Loucy (cell line): ENCODE measurements at regions not wholly inside any gene's neighbourhood (a gene's known extent, or its start where the extent isn't known, plus 50 kb on each side); places are given as distances from the start of the nearest gene placed in this dataset.

Source experiments
- H2AFZ ChIP-seq: fragments of 200-600 bp; sonication (generic); 2 replicates; pipeline ENCODE4 v1.6.0; 2016; ENCODE audit warnings: antibody characterized with exemption, mild to moderate bottlenecking, low read length, moderate library complexity
- H3F3A ChIP-seq: fragments of 200-600 bp; 2 replicates; pipeline ENCODE4 v1.6.0; 2016; ENCODE audit warnings: antibody characterized with exemption, low read depth, mild to moderate bottlenecking
- H3K27me3 ChIP-seq: fragments of 200-600 bp; sonication (generic); 2 replicates; pipeline ENCODE4 v1.6.1; 2014; ENCODE audit warnings: low read length, mild to moderate bottlenecking; ENCODE audit not compliant: insufficient read depth, poor library complexity, severe bottlenecking
- H3K36me3 ChIP-seq: fragments of 200-600 bp; sonication (generic); 2 replicates; pipeline ENCODE4 v1.6.1; 2016; ENCODE audit warnings: low read length; ENCODE audit not compliant: insufficient read depth
- H3K4me1 ChIP-seq: fragments of 200-600 bp; sonication (generic); 2 replicates; pipeline ENCODE4 v1.5.1; 2014; ENCODE audit warnings: low read length, mild to moderate bottlenecking; ENCODE audit not compliant: insufficient read depth, poor library complexity, severe bottlenecking
- H3K4me2 ChIP-seq: fragments of 200-600 bp; sonication (generic); 2 replicates; pipeline ENCODE4 v1.6.0; 2014; ENCODE audit warnings: antibody characterized with exemption, low read length, low read depth, mild to moderate bottlenecking; ENCODE audit not compliant: poor library complexity, severe bottlenecking
- H3K4me3 ChIP-seq: fragments of 200-600 bp; sonication (generic); 2 replicates; pipeline ENCODE4 v1.5.1; 2014; ENCODE audit warnings: low read length, mild to moderate bottlenecking, mixed read lengths; ENCODE audit not compliant: poor library complexity, severe bottlenecking
- H3K79me2 ChIP-seq: fragments of 200-600 bp; sonication (generic); 2 replicates; pipeline ENCODE4 v1.6.1; 2014; ENCODE audit warnings: low read length; ENCODE audit not compliant: insufficient read depth
- H3K9ac ChIP-seq: fragments of 200-600 bp; sonication (generic); 2 replicates; pipeline ENCODE4 v1.6.0; 2014; ENCODE audit warnings: mild to moderate bottlenecking, low read depth, low read length, moderate library complexity; ENCODE audit not compliant: poor library complexity, severe bottlenecking
- H3K9me2 ChIP-seq: fragments of 200-600 bp; sonication (generic); replicated peaks from 2 replicates; pipeline ENCODE4 v1.6.1; 2016; ENCODE audit warnings: low read depth, low read length, mixed read lengths
- H3K9me3 ChIP-seq: fragments of 200-600 bp; sonication (generic); 2 replicates; pipeline ENCODE4 v1.6.1; 2014; ENCODE audit warnings: mild to moderate bottlenecking, antibody characterized with exemption, low read length, low read depth; ENCODE audit not compliant: insufficient read depth
- H4K20me1 ChIP-seq: fragments of 200-600 bp; sonication (generic); 2 replicates; pipeline ENCODE4 v1.6.0; 2014; ENCODE audit warnings: antibody characterized with exemption, low read length, mild to moderate bottlenecking; ENCODE audit not compliant: insufficient read depth, poor library complexity, severe bottlenecking
- CTCF ChIP-seq: fragments of 200-600 bp; sonication (generic); conservative IDR thresholded peaks from 2 replicates; pipeline ENCODE4 v1.5.1; 2014; ENCODE audit warnings: mild to moderate bottlenecking, antibody characterized with exemption, low read length
- EZH2phosphoT487 ChIP-seq: fragments of 200-600 bp; IDR thresholded peaks from 2 replicates; pipeline ENCODE4 v1.6.1; 2018; ENCODE audit warnings: antibody characterized with exemption, mild to moderate bottlenecking, moderate library complexity, borderline replicate concordance

- Histone ChIP-seq H3K27me3 (no peaks in the 10 kb centered on the region), H3F3A (no peaks in the 10 kb centered on the region), H3K9me2 (no peaks in the 10 kb centered on the region), H3K4me1 (peaks cover 2% of the 10 kb centered on the region), H3K9me3 (no peaks in the 10 kb centered on the region), H3K4me2 (no peak overlapping the region), H4K20me1 (no peaks in the 10 kb centered on the region), H2AFZ (no peak overlapping the region), H3K4me3 (no peak overlapping the region), H3K36me3 (no peaks in the 10 kb centered on the region), H3K9ac (no peak overlapping the region), H3K79me2 (no peaks in the 10 kb centered on the region)
- TF ChIP-seq EZH2phosphoT487 (no peak), CTCF (no peak)
Measured at GRCh38 chr12:58286353-58286752, 345.0 kb downstream of the ATP23 start.

- TF ChIP-seq CTCF (no peak), EZH2phosphoT487 (no peak)
- Histone ChIP-seq H3K79me2 (no peaks in the 10 kb centered on the region), H3K4me2 (no peak overlapping the region), H3K9me2 (no peaks in the 10 kb centered on the region), H3K9me3 (no peaks in the 10 kb centered on the region), H3K27me3 (no peaks in the 10 kb centered on the region), H3K36me3 (no peaks in the 10 kb centered on the region), H3F3A (no peaks in the 10 kb centered on the region), H3K9ac (no peak overlapping the region), H3K4me1 (peaks cover 5% of the 10 kb centered on the region), H2AFZ (no peak overlapping the region), H4K20me1 (no peaks in the 10 kb centered on the region), H3K4me3 (no peak overlapping the region)
Measured at GRCh38 chr12:58288190-58288589, 346.8 kb downstream of the ATP23 start.

GRCh38 chr12:58291106-58291505 lies 349.7 kb downstream of the ATP23 start:
- H3K27me3 ChIP-seq, result no peaks in the 10 kb centered on the region
- H3K36me3 ChIP-seq, result no peaks in the 10 kb centered on the region
- H3K4me1 ChIP-seq, result peaks cover 5% of the 10 kb centered on the region
- H3K9me3 ChIP-seq, result no peaks in the 10 kb centered on the region
- TF ChIP-seq EZH2phosphoT487 (no peak), CTCF (no peak)
- H3K79me2 ChIP-seq, result no peaks in the 10 kb centered on the region
- no peak overlapping the region for H3K4me2 ChIP-seq
- H4K20me1 ChIP-seq, result no peaks in the 10 kb centered on the region
- no peak overlapping the region for H2AFZ ChIP-seq
- H3K9me2 ChIP-seq, result no peaks in the 10 kb centered on the region
- no peak overlapping the region for H3K9ac ChIP-seq
- H3F3A ChIP-seq, result no peaks in the 10 kb centered on the region
- H3K4me3 ChIP-seq, result no peak overlapping the region
